ENCODE measurements at regions not wholly inside any gene's neighbourhood (a gene's known extent, or its start where the extent isn't known, plus 50 kb on each side); places are given as distances from the start of the nearest gene placed in this dataset.

GRCh38 chr2:220114443-220114842 is 487.0 kb downstream of the SLC4A3 start:
- H3K4me3 ChIP-seq (replicated peaks; ENCODE audit: low read depth, low read length): no peak overlapping the region

GRCh38 chr2:220117025-220117424 is 489.6 kb downstream of the SLC4A3 start:
- no peak for TF ChIP-seq CTCF (IDR thresholded peaks at IDR 0.05; ENCODE audit: low read length, missing control alignments)
- DNase-seq (ENCODE audit: low read depth): no peak
- no peak overlapping the region for H3K4me3 ChIP-seq (replicated peaks; ENCODE audit: low read depth, low read length)

More at GRCh38 chr2:220114443-220114842, 487.0 kb downstream of the SLC4A3 start:
- TF ChIP-seq CTCF (IDR thresholded peaks at IDR 0.05; ENCODE audit: low read length, missing control alignments): no peak
- DNase-seq (ENCODE audit: low read depth): no peak

- DNase-seq (ENCODE audit: low read depth): no peak
- TF ChIP-seq CTCF (IDR thresholded peaks at IDR 0.05; ENCODE audit: low read length, missing control alignments): no peak
- H3K4me3 ChIP-seq (replicated peaks; ENCODE audit: low read depth, low read length): no peak overlapping the region
These were observed 492.6 kb downstream of the SLC4A3 start for GRCh38 chr2:220120041-220120440.

GRCh38 chr2:220123751-220124150 is 496.3 kb downstream of the SLC4A3 start:
- no peak overlapping the region for H3K4me3 ChIP-seq (replicated peaks; ENCODE audit: low read depth, low read length)
- DNase-seq (ENCODE audit: low read depth): no peak
- TF ChIP-seq CTCF (IDR thresholded peaks at IDR 0.05; ENCODE audit: low read length, missing control alignments): no peak

GRCh38 chr2:220125551-220125950 is 498.1 kb downstream of the SLC4A3 start:
- H3K4me3 ChIP-seq (replicated peaks; ENCODE audit: low read depth, low read length): no peak overlapping the region
- no peak for DNase-seq (ENCODE audit: low read depth)
- TF ChIP-seq CTCF (IDR thresholded peaks at IDR 0.05; ENCODE audit: low read length, missing control alignments): no peak

GRCh38 chr2:220127311-220127710 is 499.9 kb downstream of the SLC4A3 start:
- TF ChIP-seq CTCF (IDR thresholded peaks at IDR 0.05; ENCODE audit: low read length, missing control alignments): no peak
- DNase-seq (ENCODE audit: low read depth): no peak
- no peak overlapping the region for H3K4me3 ChIP-seq (replicated peaks; ENCODE audit: low read depth, low read length)

GRCh38 chr2:220127876-220128275 is 500.4 kb downstream of the SLC4A3 start:
- TF ChIP-seq CTCF (IDR thresholded peaks at IDR 0.05; ENCODE audit: low read length, missing control alignments): no peak
- DNase-seq (ENCODE audit: low read depth): no peak
- H3K4me3 ChIP-seq (replicated peaks; ENCODE audit: low read depth, low read length): no peak overlapping the region
